Parathyroid adenoma (tissue), 2 donors: ENCODE measurements at regions not wholly inside any gene's neighbourhood (a gene's known extent, or its start where the extent isn't known, plus 50 kb on each side); places are given as distances from the start of the nearest gene placed in this dataset.

Experiments
- H2AFZ ChIP-seq: fragments of 300-600 bp; sonication (generic); one replicate; pipeline ENCODE4 v1.7.0; 2017; ENCODE audit warnings: antibody characterized with exemption, mild to moderate bottlenecking
- H3K27ac ChIP-seq: fragments of 300-600 bp; sonication (generic); one replicate; pipeline ENCODE4 v1.7.0; 2017
- H3K27me3 ChIP-seq: fragments of 300-600 bp; sonication (generic); one replicate; pipeline ENCODE4 v1.7.0; 2017; ENCODE audit warnings: low read length; ENCODE audit not compliant: control insufficient read depth, insufficient read depth
- H3K36me3 ChIP-seq: fragments of 300-600 bp; sonication (generic); one replicate; pipeline ENCODE4 v1.7.0; 2017; ENCODE audit warnings: low read length; ENCODE audit not compliant: control insufficient read depth, insufficient read depth
- H3K4me1 ChIP-seq: fragments of 300-600 bp; sonication (generic); one replicate; pipeline ENCODE4 v1.7.0; 2017; ENCODE audit warnings: control low read depth
- H3K4me2 ChIP-seq: fragments of 300-600 bp; sonication (generic); one replicate; pipeline ENCODE4 v1.7.0; 2017; ENCODE audit warnings: low read length
- H3K4me3 ChIP-seq: fragments of 300-600 bp; sonication (generic); one replicate; pipeline ENCODE4 v1.7.0; 2017; ENCODE audit warnings: low read depth, low read length
- H3K79me2 ChIP-seq: fragments of 300-600 bp; sonication (generic); one replicate; pipeline ENCODE4 v1.7.0; 2017; ENCODE audit warnings: control low read depth
- H3K9ac ChIP-seq: fragments of 300-600 bp; sonication (generic); one replicate; pipeline ENCODE4 v1.7.0; 2017; ENCODE audit warnings: mild to moderate bottlenecking
- H3K9me3 ChIP-seq: fragments of 300-600 bp; sonication (generic); one replicate; pipeline ENCODE4 v1.7.0; 2017; ENCODE audit warnings: low read length; ENCODE audit not compliant: control insufficient read depth
- TF ChIP-seq, protein P1 (sequence below): fragments of 300-600 bp; sonication (generic); IDR thresholded peaks from one replicate; pipeline ENCODE4 v1.7.0; 2017; ENCODE audit warnings: antibody characterized with exemption, mild to moderate bottlenecking
- donor health status: primary hyperparathyroidism.

DNA sequence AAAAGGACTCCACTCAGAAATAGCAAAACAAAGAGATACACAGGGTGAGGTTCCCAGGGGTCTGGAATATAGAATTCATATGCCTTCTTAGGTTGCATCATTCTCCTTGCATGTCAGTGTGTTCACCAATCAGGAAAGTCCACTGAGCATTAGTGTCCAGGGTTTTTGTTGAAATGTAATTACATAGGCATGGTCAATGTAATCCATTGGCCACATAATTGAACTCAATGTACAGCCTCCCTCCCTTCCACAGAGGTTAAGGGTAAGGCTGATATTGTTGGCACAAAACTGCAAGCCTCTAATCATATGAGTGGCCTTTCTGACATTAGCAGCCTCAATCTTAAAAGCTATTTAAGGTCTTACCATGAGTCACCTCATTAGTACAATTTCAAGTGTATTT is 736.1 kb upstream of the VSTM2A start:
- Histone ChIP-seq H3K4me3 (no peak overlapping the region), H3K4me1 (no peaks in the 10 kb centered on the region), H3K9me3 (no peaks in the 10 kb centered on the region), H3K27me3 (no peaks in the 10 kb centered on the region), H3K9ac (no peak overlapping the region), H3K4me2 (no peak overlapping the region), H3K27ac (no peak overlapping the region), H3K79me2 (no peaks in the 10 kb centered on the region), H2AFZ (no peak overlapping the region), H3K36me3 (no peaks in the 10 kb centered on the region)
- TF ChIP-seq, protein P1, sequence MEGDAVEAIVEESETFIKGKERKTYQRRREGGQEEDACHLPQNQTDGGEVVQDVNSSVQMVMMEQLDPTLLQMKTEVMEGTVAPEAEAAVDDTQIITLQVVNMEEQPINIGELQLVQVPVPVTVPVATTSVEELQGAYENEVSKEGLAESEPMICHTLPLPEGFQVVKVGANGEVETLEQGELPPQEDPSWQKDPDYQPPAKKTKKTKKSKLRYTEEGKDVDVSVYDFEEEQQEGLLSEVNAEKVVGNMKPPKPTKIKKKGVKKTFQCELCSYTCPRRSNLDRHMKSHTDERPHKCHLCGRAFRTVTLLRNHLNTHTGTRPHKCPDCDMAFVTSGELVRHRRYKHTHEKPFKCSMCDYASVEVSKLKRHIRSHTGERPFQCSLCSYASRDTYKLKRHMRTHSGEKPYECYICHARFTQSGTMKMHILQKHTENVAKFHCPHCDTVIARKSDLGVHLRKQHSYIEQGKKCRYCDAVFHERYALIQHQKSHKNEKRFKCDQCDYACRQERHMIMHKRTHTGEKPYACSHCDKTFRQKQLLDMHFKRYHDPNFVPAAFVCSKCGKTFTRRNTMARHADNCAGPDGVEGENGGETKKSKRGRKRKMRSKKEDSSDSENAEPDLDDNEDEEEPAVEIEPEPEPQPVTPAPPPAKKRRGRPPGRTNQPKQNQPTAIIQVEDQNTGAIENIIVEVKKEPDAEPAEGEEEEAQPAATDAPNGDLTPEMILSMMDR, result no peak

DNA sequence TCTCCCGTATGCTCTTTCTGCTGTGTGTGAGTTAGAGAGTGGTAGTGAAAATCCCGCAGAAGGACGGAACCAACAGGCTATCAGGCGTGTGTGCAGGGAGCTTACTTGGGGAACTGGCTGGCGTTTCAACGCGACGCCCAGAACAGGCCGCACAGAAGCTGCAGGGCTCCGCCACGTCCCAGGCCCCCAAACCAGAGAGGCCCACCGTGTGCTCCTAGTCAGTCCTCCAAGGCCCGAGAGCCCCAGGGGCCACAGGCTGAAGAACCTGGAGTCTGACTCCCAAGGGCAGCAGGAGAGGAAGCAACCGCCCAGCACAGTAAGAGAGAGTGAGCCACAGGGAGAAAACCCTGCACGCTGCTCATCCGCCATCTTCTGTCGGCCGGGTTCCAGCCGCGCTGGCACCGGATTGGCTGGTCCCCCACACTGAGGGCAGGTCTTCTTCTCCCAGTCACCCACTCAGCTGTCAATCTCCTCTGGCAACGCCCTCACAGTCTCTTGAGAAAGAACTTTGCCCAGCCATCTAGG is 730.6 kb upstream of the VSTM2A start:
- Histone ChIP-seq H3K4me2 (no peak overlapping the region), H3K9ac (no peak overlapping the region), H3K27me3 (no peaks in the 10 kb centered on the region), H3K4me1 (no peaks in the 10 kb centered on the region), H2AFZ (no peak overlapping the region), H3K27ac (no peak overlapping the region), H3K9me3 (no peaks in the 10 kb centered on the region), H3K79me2 (no peaks in the 10 kb centered on the region), H3K4me3 (no peak overlapping the region), H3K36me3 (no peaks in the 10 kb centered on the region)
- TF ChIP-seq, protein P1, result no peak

GRCh38 chr7:53812135-53812534 is 730.0 kb upstream of the VSTM2A start:
- H3K36me3 ChIP-seq, result no peaks in the 10 kb centered on the region
- no peaks in the 10 kb centered on the region for H3K27me3 ChIP-seq
- no peak overlapping the region for H3K4me2 ChIP-seq
- no peak overlapping the region for H3K4me3 ChIP-seq
- H3K9me3 ChIP-seq, result no peaks in the 10 kb centered on the region
- H3K79me2 ChIP-seq, result no peaks in the 10 kb centered on the region
- TF ChIP-seq, protein P1, result no peak
- H2AFZ ChIP-seq, result no peak overlapping the region
- H3K4me1 ChIP-seq, result no peaks in the 10 kb centered on the region
- no peak overlapping the region for H3K27ac ChIP-seq
- no peak overlapping the region for H3K9ac ChIP-seq

DNA sequence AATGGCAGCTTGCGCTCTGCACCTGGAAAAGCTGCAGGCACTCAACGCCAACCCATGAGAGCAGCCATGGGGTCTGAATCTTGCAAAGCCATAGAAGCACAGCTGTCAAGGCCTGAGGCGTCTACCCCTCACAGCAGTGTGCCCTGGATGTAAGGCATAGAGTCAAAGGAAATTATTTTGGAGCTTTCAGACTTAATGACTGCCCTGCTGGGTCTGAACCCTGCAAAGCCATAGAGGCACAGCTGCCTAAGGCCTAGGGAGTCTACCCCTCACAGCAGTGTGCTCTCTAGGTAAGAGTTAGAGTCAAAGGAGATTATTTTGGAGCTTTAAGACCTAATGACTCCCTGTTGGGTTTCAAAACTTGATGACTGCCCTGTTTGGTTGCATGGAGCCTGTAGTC is 706.9 kb upstream of the VSTM2A start:
- TF ChIP-seq, protein P1, result no peak
- Histone ChIP-seq H3K4me2 (no peak overlapping the region), H3K27ac (no peak overlapping the region), H3K4me3 (no peak overlapping the region), H3K27me3 (no peaks in the 10 kb centered on the region), H3K36me3 (no peaks in the 10 kb centered on the region), H3K4me1 (no peaks in the 10 kb centered on the region), H2AFZ (no peak overlapping the region), H3K79me2 (no peaks in the 10 kb centered on the region), H3K9ac (no peak overlapping the region), H3K9me3 (no peaks in the 10 kb centered on the region)

DNA sequence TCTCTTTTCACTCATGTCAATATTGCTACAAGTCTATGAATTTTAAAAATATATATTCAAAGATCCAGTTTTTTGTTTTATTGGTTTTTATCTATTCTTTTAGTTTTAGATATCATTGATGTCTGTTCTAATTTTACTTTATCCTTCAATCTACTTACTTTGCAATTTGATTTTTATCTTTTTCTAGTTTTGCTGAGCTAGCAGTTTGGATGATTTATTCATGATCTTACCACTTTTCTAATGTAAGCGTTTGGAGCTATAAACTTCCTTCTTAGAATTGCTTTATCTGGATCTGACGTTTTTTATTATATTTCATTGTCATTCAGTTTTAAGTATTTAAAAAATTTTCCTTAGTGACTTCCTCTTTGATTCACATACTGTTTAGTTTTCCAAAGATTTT is 664.5 kb upstream of the VSTM2A start:
- Histone ChIP-seq H3K4me2 (no peak overlapping the region), H3K36me3 (no peaks in the 10 kb centered on the region), H3K9ac (no peak overlapping the region), H3K79me2 (no peaks in the 10 kb centered on the region), H3K9me3 (no peaks in the 10 kb centered on the region), H3K4me1 (no peaks in the 10 kb centered on the region), H3K27me3 (no peaks in the 10 kb centered on the region), H3K27ac (no peak overlapping the region), H3K4me3 (no peak overlapping the region), H2AFZ (no peak overlapping the region)
- TF ChIP-seq, protein P1, result no peak
